ENCODE measurements at regions not wholly inside any gene's neighbourhood (a gene's known extent, or its start where the extent isn't known, plus 50 kb on each side); places are given as distances from the start of the nearest gene placed in this dataset.

- no peak for DNase-seq (ENCODE audit: low spot score)
Measured at GRCh38 chr14:101481557-101481956, 79.7 kb upstream of the DIO3 start.

DNA sequence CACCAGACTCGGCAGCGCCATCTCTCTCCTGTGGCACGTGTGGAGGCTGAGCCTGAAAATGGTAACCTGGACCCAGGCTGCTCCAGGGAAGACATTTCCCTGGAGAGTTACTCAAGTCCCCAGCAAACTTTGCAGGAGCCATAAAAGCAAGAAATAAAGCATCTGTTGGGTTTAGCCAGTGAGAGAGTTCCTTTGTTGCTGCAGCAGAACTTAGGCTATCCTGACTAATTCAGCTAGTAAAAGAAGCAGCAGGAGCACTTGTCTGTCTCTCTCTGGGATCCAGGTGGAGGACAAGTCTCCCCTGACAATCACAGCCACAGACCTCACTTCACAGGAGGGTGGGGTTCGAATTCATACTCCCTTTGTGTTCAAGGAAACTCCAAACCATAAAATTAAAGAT, 79.2 kb upstream of the DIO3 start:
- no peak for DNase-seq (ENCODE audit: low spot score)

GRCh38 chr14:101483829-101484228, 77.5 kb upstream of the DIO3 start:
- DNase-seq (ENCODE audit: low spot score), result no peak

DNA sequence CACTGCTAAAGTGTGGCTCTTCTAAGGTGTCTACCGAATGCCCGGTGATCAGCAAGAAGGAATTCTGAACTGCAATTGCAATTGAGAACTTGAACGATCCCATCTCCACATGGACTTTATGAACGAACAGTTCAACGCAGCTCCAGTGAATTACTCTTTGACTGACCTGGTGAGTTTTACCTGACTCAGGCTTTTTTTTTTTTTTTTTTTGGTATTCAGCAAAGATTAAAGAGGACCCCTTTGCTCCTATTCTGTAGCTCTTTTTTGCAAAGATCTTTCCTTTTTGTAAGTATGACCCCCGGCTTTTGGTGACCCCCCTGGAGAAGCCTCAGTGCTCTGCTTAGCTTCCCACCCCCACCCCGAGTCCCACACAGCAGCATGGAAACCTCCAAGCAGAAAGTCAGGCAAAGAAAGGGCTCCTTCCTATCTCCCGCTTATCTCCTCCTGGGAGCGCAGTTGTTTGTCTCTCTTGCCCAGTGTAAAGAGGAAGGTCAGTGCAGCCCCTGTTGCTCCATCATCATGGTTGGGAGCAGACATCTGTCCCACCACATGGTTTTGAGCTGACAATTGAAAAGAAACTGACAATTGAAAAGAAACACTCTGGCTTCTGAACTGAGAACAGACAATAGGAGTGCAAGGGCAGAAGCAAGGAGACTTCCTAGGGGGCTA, 72.1 kb upstream of the DIO3 start:
- no peak for DNase-seq (ENCODE audit: low spot score)

DNA sequence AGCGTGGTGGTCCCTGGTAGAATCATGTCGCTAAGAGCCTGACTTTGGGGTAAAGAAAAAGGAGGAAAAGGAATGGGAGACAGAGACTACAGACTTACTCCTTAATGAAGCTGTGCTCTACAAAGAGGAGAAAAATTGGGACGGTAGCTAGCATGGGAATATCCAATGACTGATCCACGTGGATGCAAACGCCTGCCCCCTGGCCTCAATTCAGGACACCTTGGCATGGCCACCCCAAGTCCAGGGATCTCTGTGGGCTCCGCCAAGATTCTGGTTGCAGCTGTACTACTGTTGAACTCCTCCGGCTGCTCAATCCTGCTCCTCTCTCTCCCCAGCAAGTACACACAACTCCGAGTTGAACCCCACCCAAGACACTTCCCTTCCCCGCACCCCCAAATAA, 70.5 kb upstream of the DIO3 start:
- DNase-seq (ENCODE audit: low spot score), result no peak

DNA sequence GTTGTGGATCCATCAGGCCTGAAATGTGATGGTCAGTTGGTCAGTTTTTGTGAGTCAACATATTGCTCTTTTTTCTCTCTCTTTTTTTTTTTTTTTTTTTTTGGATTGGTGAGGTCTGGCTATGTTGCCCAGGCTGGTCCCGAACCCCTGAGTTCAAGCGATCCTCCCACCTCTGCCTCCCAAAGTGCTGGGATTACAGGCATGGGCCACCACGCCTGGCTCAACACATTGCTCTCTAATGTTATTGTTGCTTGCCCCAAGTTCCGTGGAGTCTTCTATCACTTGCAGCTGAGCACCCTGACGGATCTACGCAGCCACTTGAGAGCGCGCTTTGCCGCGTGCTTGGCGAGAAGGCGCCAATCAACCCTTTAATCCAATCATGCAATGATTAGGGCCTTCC, 69.5 kb upstream of the DIO3 start:
- no peak for DNase-seq (ENCODE audit: low spot score)

DNA sequence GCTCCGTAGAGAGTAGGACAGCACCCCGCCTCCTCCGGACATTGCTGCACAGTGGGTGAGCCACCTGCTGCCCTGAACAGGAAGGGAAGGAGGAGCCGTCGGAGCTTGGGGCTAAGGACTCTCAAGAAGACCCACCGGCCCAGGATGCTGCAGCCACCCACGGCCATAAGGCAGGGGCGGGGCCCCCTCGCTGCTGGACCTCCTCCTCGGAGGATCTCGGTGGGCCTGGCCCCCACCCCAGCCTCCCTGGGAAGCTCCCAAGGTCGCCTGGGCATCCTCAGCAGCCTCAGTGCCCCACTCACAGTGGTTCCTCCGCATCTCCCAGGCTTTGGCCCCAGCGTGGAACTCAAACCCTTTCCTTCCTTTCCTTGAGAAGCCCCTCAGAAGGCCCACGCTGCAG, 68.6 kb upstream of the DIO3 start:
- DNase-seq (ENCODE audit: low spot score), result no peak

DNA sequence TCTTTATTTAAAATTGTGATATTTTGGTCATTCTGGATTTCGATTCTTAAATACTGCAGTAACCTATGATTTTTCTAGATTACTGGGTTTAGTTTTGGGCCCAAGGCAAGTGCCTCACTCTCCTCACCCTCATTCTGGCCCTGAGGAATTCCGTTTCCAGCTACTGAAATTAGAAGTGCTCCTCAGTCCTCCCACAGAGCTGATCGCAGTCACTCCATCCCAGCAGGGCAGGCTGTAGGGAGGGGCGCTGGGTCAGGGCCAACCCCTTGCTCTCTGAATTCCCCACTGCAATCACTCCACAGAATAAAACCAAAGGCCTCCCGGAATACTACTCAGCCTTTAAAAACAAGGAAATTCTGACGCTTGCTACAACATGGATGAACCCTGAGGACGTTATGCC, 66.5 kb upstream of the DIO3 start:
- no peak for DNase-seq (ENCODE audit: low spot score)

GRCh38 chr14:101495284-101495683, 66.0 kb upstream of the DIO3 start:
- no peak for DNase-seq (ENCODE audit: low spot score)

DNA sequence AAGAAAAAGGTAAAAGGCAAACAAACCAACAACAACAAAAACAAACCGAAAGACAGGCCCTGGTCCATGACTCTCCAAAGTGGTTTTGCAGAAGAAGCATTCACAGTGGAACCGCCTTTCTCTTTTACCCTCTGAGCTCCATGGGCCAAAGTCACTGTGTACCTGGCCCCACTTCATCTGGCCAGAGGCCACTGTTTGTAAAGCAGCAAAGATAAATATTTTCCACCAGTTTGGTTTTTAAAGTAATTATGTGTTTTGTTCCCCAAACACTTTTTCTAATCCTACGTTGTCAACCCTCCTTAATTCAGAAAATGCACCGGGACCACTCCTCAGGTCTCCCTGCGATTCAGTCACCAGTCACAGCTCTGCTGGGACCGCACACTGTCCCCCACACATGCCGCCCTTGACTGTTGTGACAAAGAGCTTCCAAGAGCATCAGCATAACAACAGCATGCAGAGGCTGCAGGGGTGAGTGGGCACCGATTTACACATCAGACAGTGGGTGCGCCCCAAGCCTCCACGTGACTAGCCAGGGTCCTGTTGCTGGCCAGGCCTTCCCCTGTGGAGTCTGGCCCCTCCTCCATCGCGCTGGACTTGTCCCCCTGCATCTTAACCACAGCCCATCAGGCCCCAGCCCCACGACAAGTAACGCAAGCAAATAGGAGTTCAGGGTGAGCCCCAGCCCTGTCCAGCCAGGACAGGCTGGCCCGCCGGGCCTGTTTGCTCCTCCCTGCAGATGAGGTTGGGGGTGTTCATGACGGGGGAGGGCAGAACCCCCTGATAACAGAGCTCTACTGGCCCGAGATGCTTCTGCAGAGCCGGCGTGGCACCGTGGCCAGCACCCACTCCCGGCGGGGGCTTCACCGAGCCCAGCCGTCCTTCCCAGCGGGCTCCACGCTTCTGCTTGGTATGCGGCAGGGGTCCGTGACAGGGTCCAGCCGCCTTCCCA, 65.2 kb upstream of the DIO3 start:
- DNase-seq (ENCODE audit: low spot score), result no peak

- no peak for DNase-seq (ENCODE audit: low spot score)
Measured at GRCh38 chr14:101496776-101497683, 64.3 kb upstream of the DIO3 start.

GRCh38 chr14:101497684-101498525, 63.4 kb upstream of the DIO3 start:
- no peak for DNase-seq (ENCODE audit: low spot score)

- no peak for DNase-seq (ENCODE audit: low spot score)
Measured at GRCh38 chr14:101498526-101498860, 62.8 kb upstream of the DIO3 start.

DNA sequence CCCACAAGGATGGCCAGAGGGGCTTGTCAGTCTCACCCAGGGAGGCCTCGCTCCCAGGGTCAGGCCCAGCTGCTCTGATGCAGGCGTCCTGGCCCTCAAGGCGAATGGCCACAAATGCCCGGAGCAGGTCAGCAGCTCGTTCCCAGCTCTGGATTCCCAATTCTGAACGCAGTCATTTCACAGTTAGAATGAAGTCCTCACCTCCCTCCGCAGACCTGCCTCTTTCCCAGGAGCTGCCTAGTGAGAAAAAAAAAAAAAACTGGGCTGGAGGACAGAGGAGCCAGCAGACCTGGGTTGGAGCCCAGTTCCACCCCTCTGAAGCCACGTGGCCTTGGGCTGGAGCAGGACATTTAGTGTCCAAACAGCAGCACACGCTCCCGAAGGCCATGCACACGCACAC, 62.2 kb upstream of the DIO3 start:
- no peak for DNase-seq (ENCODE audit: low spot score)

DNA sequence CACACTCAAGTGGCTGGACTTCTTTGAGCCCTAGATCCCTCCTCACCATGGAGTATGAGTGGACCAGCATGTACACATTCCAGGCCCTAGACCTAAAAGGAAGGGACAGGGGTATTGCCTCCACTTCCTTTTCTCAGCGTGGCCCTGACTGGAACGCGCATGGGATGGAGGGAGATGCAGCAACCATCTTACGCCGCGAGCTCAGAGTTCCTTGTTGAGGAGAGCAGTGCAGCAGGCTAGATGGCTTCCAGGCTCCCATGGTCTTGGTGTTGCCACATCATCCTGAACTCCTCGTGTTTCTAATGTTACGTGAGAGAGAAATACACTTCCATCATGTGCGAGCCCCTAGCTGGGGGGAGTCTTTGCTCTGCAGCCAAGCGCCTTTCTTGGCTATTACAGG, 61.8 kb upstream of the DIO3 start:
- no peak for DNase-seq (ENCODE audit: low spot score)

- no peak for DNase-seq (ENCODE audit: low spot score)
Measured at GRCh38 chr14:101500061-101500460, 61.2 kb upstream of the DIO3 start.

DNA sequence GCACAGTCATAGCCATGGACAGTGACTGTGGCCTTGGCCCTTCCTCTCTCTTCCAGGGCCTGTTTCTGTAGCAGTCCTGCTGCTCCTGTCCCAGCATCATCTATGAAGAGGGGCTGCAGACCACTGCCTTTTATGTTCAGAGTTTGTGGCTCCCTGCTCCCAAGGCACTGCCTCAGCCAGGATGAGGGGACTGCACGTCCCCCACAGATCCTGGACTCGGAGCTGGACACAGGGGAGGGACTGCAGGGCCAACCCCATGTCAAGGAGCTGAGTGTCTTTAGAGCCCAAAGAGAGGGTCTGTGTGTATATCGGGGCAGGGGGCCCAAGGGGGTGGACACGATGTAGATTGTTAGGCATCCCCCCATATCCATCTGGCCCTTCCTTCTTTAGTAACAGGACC, 60.6 kb upstream of the DIO3 start:
- no peak for DNase-seq (ENCODE audit: low spot score)

GRCh38 chr14:101501341-101501740, 60.0 kb upstream of the DIO3 start:
- no peak for DNase-seq (ENCODE audit: low spot score)

GRCh38 chr14:101501858-101502615, 59.3 kb upstream of the DIO3 start:
- DNase-seq (ENCODE audit: low spot score), result no peak

DNA sequence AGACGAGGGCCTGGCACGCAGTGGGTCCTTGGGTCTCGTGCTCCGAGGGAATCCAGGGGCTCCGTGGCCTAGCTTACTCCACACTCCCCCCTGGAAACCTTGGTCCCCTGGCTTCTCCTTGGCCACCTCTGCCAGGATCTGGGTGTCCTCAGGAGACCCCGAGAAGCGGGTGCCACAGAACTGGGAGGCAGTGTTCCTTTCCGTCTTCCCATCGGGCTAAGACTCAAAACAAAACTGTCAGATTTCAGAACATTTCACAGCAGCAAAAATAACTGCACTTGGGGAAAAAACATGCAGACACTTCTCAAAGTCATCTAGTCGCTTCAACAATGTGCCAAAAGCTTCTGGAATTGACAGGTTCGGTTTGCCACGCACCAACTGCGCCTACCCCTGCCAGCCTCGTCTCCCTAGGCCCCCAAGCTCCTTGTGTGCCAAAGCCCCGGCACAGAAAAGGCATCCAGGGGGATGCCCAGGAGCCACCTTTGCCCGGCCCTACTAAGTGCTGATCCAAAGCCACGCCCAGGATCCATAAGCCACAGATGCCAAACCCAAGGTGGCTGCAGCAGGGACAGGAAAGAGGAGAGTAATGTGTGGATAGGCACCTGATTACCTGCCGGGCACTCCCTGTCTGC, 58.4 kb upstream of the DIO3 start:
- DNase-seq (ENCODE audit: low spot score), result no peak

Data from D341Med (cell line).